T-helper 2 cell (primary cell): ENCODE measurements at regions not wholly inside any gene's neighbourhood (a gene's known extent, or its start where the extent isn't known, plus 50 kb on each side); places are given as distances from the start of the nearest gene placed in this dataset.

Experiments used
- DNase-seq, 5 experiments: peaks; one replicate each; pipeline versions ENCODE4 v3.0.0 to v3.0.0-alpha.2; 2012 to 2022

- DNase-seq, result no peak
Observed at GRCh38 chr12:5197656-5198055, 154.0 kb downstream of the KCNA5 start.

GRCh38 chr12:5200278-5201087 lies 156.8 kb downstream of the KCNA5 start:
- peak in 1 of 5 experiments; percentile 5 for DNase-seq

- DNase-seq, result no peak
Observed at GRCh38 chr12:5201554-5202218, 158.0 kb downstream of the KCNA5 start.

- no peak for DNase-seq
Observed at GRCh38 chr12:5203274-5203673, 159.6 kb downstream of the KCNA5 start.

GRCh38 chr12:5203720-5204119 lies 160.0 kb downstream of the KCNA5 start:
- DNase-seq, result no peak

GRCh38 chr12:5204271-5204670 lies 160.6 kb downstream of the KCNA5 start:
- peak in 1 of 5 experiments; percentile 2 for DNase-seq

GRCh38 chr12:5204831-5205230 lies 161.2 kb downstream of the KCNA5 start:
- no peak for DNase-seq

GRCh38 chr12:5206401-5207175 lies 162.9 kb downstream of the KCNA5 start:
- DNase-seq, result no peak

- DNase-seq, result no peak
Observed at GRCh38 chr12:5210179-5210922, 166.7 kb downstream of the KCNA5 start.

- no peak for DNase-seq
Observed at GRCh38 chr12:5210923-5211290, 167.2 kb downstream of the KCNA5 start.

GRCh38 chr12:5213336-5213735 lies 169.7 kb downstream of the KCNA5 start:
- DNase-seq, result no peak

- no peak for DNase-seq
Observed at GRCh38 chr12:5213990-5214389, 170.3 kb downstream of the KCNA5 start.

- DNase-seq, result no peak
Observed at GRCh38 chr12:5217936-5218335, 174.3 kb downstream of the KCNA5 start.

- DNase-seq, result no peak
Observed at GRCh38 chr12:5220099-5220498, 176.4 kb downstream of the KCNA5 start.

- DNase-seq, result peak in 2 of 5 experiments; percentile 2 to 43
Observed at GRCh38 chr12:5220835-5221234, 177.2 kb downstream of the KCNA5 start.

GRCh38 chr12:5222011-5222461 lies 178.4 kb downstream of the KCNA5 start:
- no peak for DNase-seq

- no peak for DNase-seq
Observed at GRCh38 chr12:5222729-5223128, 179.1 kb downstream of the KCNA5 start.

GRCh38 chr12:5223881-5224280 lies 180.2 kb downstream of the KCNA5 start:
- DNase-seq, result no peak

GRCh38 chr12:5226581-5226980 lies 182.9 kb downstream of the KCNA5 start:
- DNase-seq, result no peak

- DNase-seq, result no peak
Observed at GRCh38 chr12:5227708-5228373, 184.2 kb downstream of the KCNA5 start.

GRCh38 chr12:5230156-5230555 lies 186.5 kb downstream of the KCNA5 start:
- no peak for DNase-seq

GRCh38 chr12:5230861-5231260 lies 187.2 kb downstream of the KCNA5 start:
- DNase-seq, result no peak
